ENCODE measurements at regions not wholly inside any gene's neighbourhood (a gene's known extent, or its start where the extent isn't known, plus 50 kb on each side); places are given as distances from the start of the nearest gene placed in this dataset.

DNA sequence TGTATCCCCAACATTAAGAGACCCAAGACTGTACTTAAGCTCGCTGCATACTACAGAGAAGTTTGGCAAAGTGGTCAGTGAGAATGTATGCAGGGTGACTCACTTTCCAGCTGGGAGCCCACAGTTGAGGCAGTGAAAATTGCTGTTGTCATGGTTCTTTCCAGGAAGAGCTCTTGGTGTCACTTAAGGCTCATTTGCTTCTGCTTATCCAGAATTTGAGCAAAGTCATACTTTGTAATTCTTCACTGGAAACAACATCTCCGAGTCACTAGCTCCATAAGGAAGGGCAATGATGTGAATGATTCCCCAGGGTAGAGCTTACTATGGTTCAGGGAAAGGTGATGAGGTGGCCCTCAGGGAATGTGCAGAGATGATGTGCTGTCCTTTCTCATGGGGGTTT, 65.4 kb upstream of the FBXL4 start:
- in situ Hi-C loops (cut with MboI; ENCODE audit: low pct_unique_long_range_greater_than_20kb, low sequenced_read_pairs, unreplicated experiment): no loop called here
- TF ChIP-seq, protein P1, sequence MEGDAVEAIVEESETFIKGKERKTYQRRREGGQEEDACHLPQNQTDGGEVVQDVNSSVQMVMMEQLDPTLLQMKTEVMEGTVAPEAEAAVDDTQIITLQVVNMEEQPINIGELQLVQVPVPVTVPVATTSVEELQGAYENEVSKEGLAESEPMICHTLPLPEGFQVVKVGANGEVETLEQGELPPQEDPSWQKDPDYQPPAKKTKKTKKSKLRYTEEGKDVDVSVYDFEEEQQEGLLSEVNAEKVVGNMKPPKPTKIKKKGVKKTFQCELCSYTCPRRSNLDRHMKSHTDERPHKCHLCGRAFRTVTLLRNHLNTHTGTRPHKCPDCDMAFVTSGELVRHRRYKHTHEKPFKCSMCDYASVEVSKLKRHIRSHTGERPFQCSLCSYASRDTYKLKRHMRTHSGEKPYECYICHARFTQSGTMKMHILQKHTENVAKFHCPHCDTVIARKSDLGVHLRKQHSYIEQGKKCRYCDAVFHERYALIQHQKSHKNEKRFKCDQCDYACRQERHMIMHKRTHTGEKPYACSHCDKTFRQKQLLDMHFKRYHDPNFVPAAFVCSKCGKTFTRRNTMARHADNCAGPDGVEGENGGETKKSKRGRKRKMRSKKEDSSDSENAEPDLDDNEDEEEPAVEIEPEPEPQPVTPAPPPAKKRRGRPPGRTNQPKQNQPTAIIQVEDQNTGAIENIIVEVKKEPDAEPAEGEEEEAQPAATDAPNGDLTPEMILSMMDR (IDR thresholded peaks at IDR 0.05; ENCODE audit: extremely low read depth, insufficient read depth, missing control alignments): no peak
- DNase-seq (ENCODE audit: low spot score): no peak

- no peak for DNase-seq (ENCODE audit: low spot score)
- TF ChIP-seq, protein P1 (IDR thresholded peaks at IDR 0.05; ENCODE audit: extremely low read depth, insufficient read depth, missing control alignments): no peak
- in situ Hi-C loops (cut with MboI; ENCODE audit: low pct_unique_long_range_greater_than_20kb, low sequenced_read_pairs, unreplicated experiment): no loop called here
These were observed 63.4 kb upstream of the FBXL4 start for GRCh38 chr6:99011151-99011550.

GRCh38 chr6:99002831-99003230, 55.1 kb upstream of the FBXL4 start:
- in situ Hi-C loops (cut with MboI; ENCODE audit: low pct_unique_long_range_greater_than_20kb, low sequenced_read_pairs, unreplicated experiment): no loop called here
- TF ChIP-seq, protein P1 (IDR thresholded peaks at IDR 0.05; ENCODE audit: extremely low read depth, insufficient read depth, missing control alignments): no peak
- no peak for DNase-seq (ENCODE audit: low spot score)

GRCh38 chr6:98998103-98998502, 50.4 kb upstream of the FBXL4 start:
- TF ChIP-seq, protein P1 (IDR thresholded peaks at IDR 0.05; ENCODE audit: extremely low read depth, insufficient read depth, missing control alignments): no peak
- in situ Hi-C loops (cut with MboI; ENCODE audit: low pct_unique_long_range_greater_than_20kb, low sequenced_read_pairs, unreplicated experiment): no loop called here

More at GRCh38 chr6:98998103-98998502, 50.4 kb upstream of the FBXL4 start:
- no peak for DNase-seq (ENCODE audit: low spot score)
